KMS-11 (cell line): ENCODE measurements at regions not wholly inside any gene's neighbourhood (a gene's known extent, or its start where the extent isn't known, plus 50 kb on each side); places are given as distances from the start of the nearest gene placed in this dataset.
"Not testable (repeated sequence)": the region's sequence is repeated elsewhere in the genome, so short reads cannot be mapped to it uniquely, and the experiment has no call there.

Source experiments
- H2AFZ ChIP-seq: fragments of 200-600 bp; sonication (generic); 2 replicates; pipeline ENCODE4 v1.6.1; 2016; ENCODE audit warnings: antibody characterized with exemption, mixed run types, low read depth
- H3K27ac ChIP-seq: fragments of 200-600 bp; sonication (generic); 2 replicates; pipeline ENCODE4 v1.6.1; 2016; ENCODE audit warnings: mild to moderate bottlenecking, mixed run types
- H3K27me3 ChIP-seq: fragments of 200-600 bp; sonication (generic); 2 replicates; pipeline ENCODE4 v1.6.1; 2017; ENCODE audit warnings: mild to moderate bottlenecking, low read depth, mixed run types, moderate library complexity; ENCODE audit not compliant: insufficient read depth
- H3K36me3 ChIP-seq: fragments of 200-600 bp; sonication (generic); 2 replicates; pipeline ENCODE4 v1.6.1; 2017; ENCODE audit warnings: mild to moderate bottlenecking, mixed run types; ENCODE audit not compliant: insufficient read depth
- H3K4me1 ChIP-seq: fragments of 200-600 bp; sonication (generic); 2 replicates; pipeline ENCODE4 v1.6.1; 2016; ENCODE audit warnings: mild to moderate bottlenecking, low read depth, mixed run types; ENCODE audit not compliant: poor library complexity, severe bottlenecking
- H3K4me2 ChIP-seq: fragments of 200-600 bp; sonication (generic); 2 replicates; pipeline ENCODE4 v1.7.0; 2016; ENCODE audit warnings: mild to moderate bottlenecking, mixed run types
- H3K4me3 ChIP-seq: fragments of 200-600 bp; sonication (generic); IDR thresholded peaks from 2 replicates; pipeline ENCODE4 v1.6.1; 2017; ENCODE audit warnings: low read depth, low read length, mixed read lengths; ENCODE audit not compliant: insufficient read depth
- H3K79me2 ChIP-seq: fragments of 200-600 bp; sonication (generic); 2 replicates; pipeline ENCODE4 v1.6.1; 2016; ENCODE audit warnings: low read depth, mixed run types; ENCODE audit not compliant: insufficient read depth
- H3K9ac ChIP-seq: fragments of 200-600 bp; sonication (generic); 2 replicates; pipeline ENCODE4 v1.6.1; 2016; ENCODE audit warnings: mild to moderate bottlenecking, mixed run types
- H4K20me1 ChIP-seq: fragments of 200-600 bp; sonication (generic); 2 replicates; pipeline ENCODE4 v1.6.1; 2016; ENCODE audit warnings: mild to moderate bottlenecking, mixed run types; ENCODE audit not compliant: insufficient read depth
- CTCF ChIP-seq: fragments of 200-600 bp; sonication (generic); conservative IDR thresholded peaks from 2 replicates; pipeline ENCODE4 v1.6.1; 2017; ENCODE audit warnings: low read depth, mild to moderate bottlenecking, antibody characterized with exemption, low read length, moderate library complexity, mixed read lengths

GRCh38 chr12:59494617-59495016 lies 101.2 kb upstream of the SLC16A7 start:
- Histone ChIP-seq H3K9ac (no peak overlapping the region), H3K36me3 (no peaks in the 10 kb centered on the region), H2AFZ (no peak overlapping the region)

GRCh38 chr12:59491877-59492276 lies 104.0 kb upstream of the SLC16A7 start:
- Histone ChIP-seq H2AFZ (no peak overlapping the region), H3K79me2 (no peaks in the 10 kb centered on the region), H3K4me2 (no peak overlapping the region), H4K20me1 (no peaks in the 10 kb centered on the region), H3K9ac (no peak overlapping the region), H3K4me3 (no peak overlapping the region), H3K36me3 (no peaks in the 10 kb centered on the region), H3K27me3 (no peaks in the 10 kb centered on the region), H3K27ac (no peak overlapping the region), H3K4me1 (no peaks in the 10 kb centered on the region)
- no peak for TF ChIP-seq CTCF

More at GRCh38 chr12:59494617-59495016, 101.2 kb upstream of the SLC16A7 start:
- H3K27ac ChIP-seq: no peak overlapping the region
- H3K4me3 ChIP-seq: no peak overlapping the region
- no peaks in the 10 kb centered on the region for H3K27me3 ChIP-seq
- H4K20me1 ChIP-seq: no peaks in the 10 kb centered on the region
- H3K4me2 ChIP-seq: no peak overlapping the region
- peaks cover 4% of the 10 kb centered on the region for H3K4me1 ChIP-seq
- H3K79me2 ChIP-seq: no peaks in the 10 kb centered on the region
- TF ChIP-seq CTCF: no peak

GRCh38 chr12:59486827-59487226 lies 109.0 kb upstream of the SLC16A7 start:
- Histone ChIP-seq H3K27ac (no peak overlapping the region), H3K79me2 (no peaks in the 10 kb centered on the region), H3K4me3 (no peak overlapping the region), H4K20me1 (no peaks in the 10 kb centered on the region), H2AFZ (no peak overlapping the region), H3K36me3 (no peaks in the 10 kb centered on the region), H3K9ac (no peak overlapping the region), H3K4me1 (no peaks in the 10 kb centered on the region), H3K4me2 (no peak overlapping the region), H3K27me3 (no peaks in the 10 kb centered on the region)
- no peak for TF ChIP-seq CTCF

- Histone ChIP-seq H3K79me2 (no peaks in the 10 kb centered on the region), H3K9ac (no peak overlapping the region), H2AFZ (no peak overlapping the region), H3K4me1 (no peaks in the 10 kb centered on the region), H4K20me1 (no peaks in the 10 kb centered on the region), H3K4me3 (no peak overlapping the region), H3K4me2 (no peak overlapping the region), H3K27me3 (no peaks in the 10 kb centered on the region), H3K27ac (no peak overlapping the region), H3K36me3 (no peaks in the 10 kb centered on the region)
- no peak for TF ChIP-seq CTCF
Measured at GRCh38 chr12:59484575-59484974, 111.3 kb upstream of the SLC16A7 start.

GRCh38 chr12:59474236-59474635 lies 121.6 kb upstream of the SLC16A7 start:
- not testable (repeated sequence) for H3K27me3 ChIP-seq, H3K36me3 ChIP-seq, H3K4me3 ChIP-seq, H3K27ac ChIP-seq, H3K9ac ChIP-seq, H3K4me2 ChIP-seq, H3K4me1 ChIP-seq, H2AFZ ChIP-seq, H4K20me1 ChIP-seq, H3K79me2 ChIP-seq
